LNCAP (cell line): ENCODE measurements at regions not wholly inside any gene's neighbourhood (a gene's known extent, or its start where the extent isn't known, plus 50 kb on each side); places are given as distances from the start of the nearest gene placed in this dataset.

Source experiments
- CTCF ChIP-seq: fragments of 450-650 bp; IDR thresholded peaks from 2 replicates; pipeline ENCODE4 v1.5.1; 2017; ENCODE audit warnings: mild to moderate bottlenecking

DNA sequence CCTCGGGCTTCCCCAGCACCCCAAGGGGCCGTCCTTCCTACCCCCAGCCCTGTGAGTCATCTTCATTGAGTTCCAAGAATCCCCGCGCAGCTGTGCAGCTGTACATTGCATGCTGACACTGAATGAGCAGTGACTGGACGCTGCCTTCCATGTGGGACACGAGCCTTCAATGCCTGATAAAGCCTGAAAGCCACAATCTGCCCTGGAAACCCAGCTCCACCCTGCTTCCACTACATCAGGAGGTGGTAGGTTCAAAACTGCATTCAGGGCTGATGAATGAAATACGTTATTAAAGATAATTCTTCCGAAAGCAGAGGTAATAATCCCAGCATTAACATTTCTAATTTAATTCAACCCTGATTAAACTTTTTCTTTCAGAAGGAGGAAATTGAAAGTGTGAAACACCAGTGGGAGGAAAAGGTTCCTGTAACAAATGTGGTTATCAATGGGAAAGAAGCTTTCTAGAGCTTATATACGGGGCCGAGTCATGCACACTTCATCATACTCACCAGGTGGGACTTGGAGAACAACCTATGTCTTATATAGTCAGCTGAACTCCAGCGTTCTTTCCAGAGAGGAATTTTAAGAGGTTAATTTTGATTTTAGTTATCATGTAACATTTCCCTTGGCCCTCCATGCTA lies 360.1 kb downstream of the LPIN1 start:
- TF ChIP-seq CTCF: no peak

DNA sequence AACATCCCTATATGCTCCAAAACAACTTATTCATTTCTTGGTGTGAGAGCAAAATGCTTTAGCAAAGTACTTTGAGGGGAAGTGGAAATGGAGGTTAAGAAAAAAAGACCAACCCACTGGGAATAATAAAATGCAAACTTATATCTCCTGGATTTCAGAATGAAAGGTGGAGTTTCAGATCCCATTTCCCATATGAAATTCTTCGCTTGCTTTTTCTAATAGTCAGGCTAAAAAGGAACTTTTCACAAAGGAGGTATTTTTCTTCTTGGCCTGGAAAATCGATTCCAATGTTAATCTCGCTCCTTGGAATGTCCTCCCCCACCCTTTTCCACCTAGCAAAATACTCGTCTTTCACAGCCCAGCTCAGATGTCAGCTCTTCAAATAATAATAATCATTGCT lies 360.9 kb downstream of the LPIN1 start:
- TF ChIP-seq CTCF: no peak

GRCh38 chr2:12107939-12108338 lies 361.5 kb downstream of the LPIN1 start:
- no peak for TF ChIP-seq CTCF

DNA sequence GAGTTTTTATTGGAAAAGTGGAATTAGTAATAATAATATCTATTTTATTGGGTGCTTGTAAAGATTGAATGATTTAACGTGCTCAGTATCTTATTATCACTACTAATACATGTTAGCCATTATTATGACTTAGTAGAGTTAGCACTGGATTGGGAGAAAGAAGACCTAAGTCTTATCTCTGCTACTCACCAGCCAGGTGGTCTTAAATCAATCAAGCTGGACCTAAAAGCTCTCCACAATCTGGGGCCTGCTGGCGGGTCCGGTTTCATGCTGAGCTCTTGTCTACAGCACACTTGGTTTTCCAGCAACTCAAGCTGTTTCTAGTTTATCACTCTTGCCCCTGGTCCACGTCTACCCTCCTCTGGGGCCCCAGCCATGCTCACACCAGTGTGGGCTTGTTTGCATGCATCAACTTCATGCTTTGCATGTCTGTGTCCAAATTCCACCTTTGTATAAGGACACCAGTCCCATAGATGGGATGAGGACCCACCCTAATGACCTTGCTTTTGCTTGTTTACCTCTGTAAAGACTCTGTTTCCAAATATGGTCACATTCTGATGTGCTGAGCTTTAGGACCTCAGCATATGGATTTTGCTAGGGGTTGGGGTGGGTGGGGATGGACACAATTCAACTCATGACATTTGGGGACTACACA lies 363.1 kb downstream of the LPIN1 start:
- no peak for TF ChIP-seq CTCF

GRCh38 chr2:12110074-12110473 lies 363.6 kb downstream of the LPIN1 start:
- no peak for TF ChIP-seq CTCF

GRCh38 chr2:12110481-12110880 lies 364.0 kb downstream of the LPIN1 start:
- no peak for TF ChIP-seq CTCF

- TF ChIP-seq CTCF: no peak
Measured at GRCh38 chr2:12113412-12113811, 367.0 kb downstream of the LPIN1 start.
